HepG2 (cell line): ENCODE measurements at regions not wholly inside any gene's neighbourhood (a gene's known extent, or its start where the extent isn't known, plus 50 kb on each side); places are given as distances from the start of the nearest gene placed in this dataset.

Source experiments
- AKAP8 ChIP-seq: sonication (generic); formaldehyde crosslinking; IDR thresholded peaks from 2 replicates; pipeline ENCODE4 v1.5.1; 2020; ENCODE audit warnings: mild to moderate bottlenecking, missing genetic modification reagents
- ARNT2 ChIP-seq: sonication (generic); formaldehyde crosslinking; IDR thresholded peaks from 2 replicates; pipeline ENCODE4 v1.8.0; 2022; ENCODE audit warnings: mild to moderate bottlenecking, low read depth, missing genetic modification reagents, moderate library complexity
- CREB1 ChIP-seq, 2 experiments: fragments of 450-650 bp in 1 of 2; IDR thresholded peaks; 2 replicates each; pipeline ENCODE4 v1.6.1; 2016 to 2017; ENCODE audit warnings: control low read depth in 1 of 2, mild to moderate bottlenecking in 1 of 2, missing compliant biosample characterization in 1 of 2, missing genetic modification characterization in 1 of 2
- FOXK2 ChIP-seq: fragments of 450-650 bp; IDR thresholded peaks from 2 replicates; pipeline ENCODE4 v1.6.1; 2016
- KAT8 ChIP-seq: IDR thresholded peaks from 2 replicates; pipeline ENCODE4 v1.6.1; 2016; ENCODE audit warnings: missing genetic modification reagents, missing compliant biosample characterization
- KDM5B ChIP-seq: sonication (generic); formaldehyde crosslinking; IDR thresholded peaks from 2 replicates; pipeline ENCODE4 v1.4.0; 2020; ENCODE audit warnings: missing genetic modification reagents, mild to moderate bottlenecking, borderline replicate concordance
- MAX ChIP-seq: IDR thresholded peaks from 2 replicates; pipeline ENCODE4 v1.6.1; 2012; ENCODE audit warnings: inconsistent platforms
- MYPOP ChIP-seq: sonication (generic); formaldehyde crosslinking; IDR thresholded peaks from 2 replicates; pipeline ENCODE4 v1.8.1; 2023; ENCODE audit warnings: mild to moderate bottlenecking, moderate library complexity, missing genetic modification reagents
- NFYB ChIP-seq: sonication (generic); formaldehyde crosslinking; IDR thresholded peaks from 2 replicates; pipeline ENCODE4 v1.4.0; 2020; ENCODE audit warnings: missing genetic modification reagents
- SUZ12 ChIP-seq: fragments of 150-350 bp; IDR thresholded peaks from 2 replicates; pipeline ENCODE4 v1.6.1; 2014; ENCODE audit warnings: low read depth, low read length
- TARDBP ChIP-seq: sonication (generic); formaldehyde crosslinking; IDR thresholded peaks from 2 replicates; pipeline ENCODE4 v1.8.0; 2022; ENCODE audit warnings: mild to moderate bottlenecking, missing genetic modification reagents
- TF ChIP-seq, protein P1 (sequence below): sonication (generic); formaldehyde crosslinking; IDR thresholded peaks from 2 replicates; pipeline ENCODE4 v1.5.0; 2020; ENCODE audit warnings: mild to moderate bottlenecking, missing genetic modification reagents
- TF ChIP-seq, protein P2 (sequence below): sonication (generic); formaldehyde crosslinking; IDR thresholded peaks from 2 replicates; pipeline ENCODE4 v1.4.0; 2020; ENCODE audit warnings: missing genetic modification reagents, mild to moderate bottlenecking, borderline replicate concordance
- TF ChIP-seq, protein P3 (sequence below): sonication (generic); formaldehyde crosslinking; IDR thresholded peaks from 2 replicates; pipeline ENCODE4 v1.5.0; 2020; ENCODE audit warnings: mild to moderate bottlenecking, missing genetic modification reagents, moderate library complexity

DNA sequence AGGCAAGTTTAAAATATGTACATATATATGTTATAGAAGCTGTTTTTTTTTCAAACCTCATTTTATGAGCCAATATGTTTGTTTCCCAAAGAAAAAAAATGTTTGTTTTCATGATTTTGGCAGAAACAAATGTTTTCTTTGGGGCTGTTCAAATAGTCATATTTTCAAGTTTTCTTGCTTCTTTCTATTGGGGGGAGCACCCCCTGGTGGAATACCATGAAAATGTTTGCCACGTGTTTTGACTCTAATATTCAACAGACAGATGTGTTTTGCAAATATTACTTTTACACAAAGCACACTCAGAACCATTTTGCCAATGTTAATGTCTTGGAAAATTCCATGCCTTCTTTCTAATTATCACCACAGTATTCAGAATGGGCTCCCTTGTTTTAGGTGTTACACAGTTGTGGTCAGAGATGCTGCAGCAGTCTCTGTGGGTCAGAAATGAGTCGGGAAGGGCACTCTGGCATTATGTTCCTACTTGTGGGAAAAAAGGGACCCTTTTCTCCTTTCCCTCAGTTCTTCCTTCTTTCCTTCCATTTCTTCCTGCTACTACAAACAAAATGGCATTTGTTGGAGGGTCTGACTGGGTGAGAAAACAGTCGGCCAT is 817.0 kb downstream of the TUSC7 start:
- TF ChIP-seq MAX (no peak), SUZ12 (no peak), TARDBP (CRISPR knock-in tag) (no peak), MYPOP (no peak), NFYB (CRISPR knock-in tag) (no peak), KAT8 (no peak), KDM5B (CRISPR knock-in tag) (no peak), AKAP8 (no peak), CREB1 (IDR thresholded peaks at IDR 0.05) (no peak), CREB1 (CRISPR knock-in tag; IDR thresholded peaks at IDR 0.05) (no peak), ARNT2 (no peak), FOXK2 (no peak)
- TF ChIP-seq, protein P1, sequence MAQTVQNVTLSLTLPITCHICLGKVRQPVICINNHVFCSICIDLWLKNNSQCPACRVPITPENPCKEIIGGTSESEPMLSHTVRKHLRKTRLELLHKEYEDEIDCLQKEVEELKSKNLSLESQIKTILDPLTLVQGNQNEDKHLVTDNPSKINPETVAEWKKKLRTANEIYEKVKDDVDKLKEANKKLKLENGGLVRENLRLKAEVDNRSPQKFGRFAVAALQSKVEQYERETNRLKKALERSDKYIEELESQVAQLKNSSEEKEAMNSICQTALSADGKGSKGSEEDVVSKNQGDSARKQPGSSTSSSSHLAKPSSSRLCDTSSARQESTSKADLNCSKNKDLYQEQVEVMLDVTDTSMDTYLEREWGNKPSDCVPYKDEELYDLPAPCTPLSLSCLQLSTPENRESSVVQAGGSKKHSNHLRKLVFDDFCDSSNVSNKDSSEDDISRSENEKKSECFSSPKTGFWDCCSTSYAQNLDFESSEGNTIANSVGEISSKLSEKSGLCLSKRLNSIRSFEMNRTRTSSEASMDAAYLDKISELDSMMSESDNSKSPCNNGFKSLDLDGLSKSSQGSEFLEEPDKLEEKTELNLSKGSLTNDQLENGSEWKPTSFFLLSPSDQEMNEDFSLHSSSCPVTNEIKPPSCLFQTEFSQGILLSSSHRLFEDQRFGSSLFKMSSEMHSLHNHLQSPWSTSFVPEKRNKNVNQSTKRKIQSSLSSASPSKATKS (CRISPR knock-in tag): no peak
- TF ChIP-seq, protein P2, sequence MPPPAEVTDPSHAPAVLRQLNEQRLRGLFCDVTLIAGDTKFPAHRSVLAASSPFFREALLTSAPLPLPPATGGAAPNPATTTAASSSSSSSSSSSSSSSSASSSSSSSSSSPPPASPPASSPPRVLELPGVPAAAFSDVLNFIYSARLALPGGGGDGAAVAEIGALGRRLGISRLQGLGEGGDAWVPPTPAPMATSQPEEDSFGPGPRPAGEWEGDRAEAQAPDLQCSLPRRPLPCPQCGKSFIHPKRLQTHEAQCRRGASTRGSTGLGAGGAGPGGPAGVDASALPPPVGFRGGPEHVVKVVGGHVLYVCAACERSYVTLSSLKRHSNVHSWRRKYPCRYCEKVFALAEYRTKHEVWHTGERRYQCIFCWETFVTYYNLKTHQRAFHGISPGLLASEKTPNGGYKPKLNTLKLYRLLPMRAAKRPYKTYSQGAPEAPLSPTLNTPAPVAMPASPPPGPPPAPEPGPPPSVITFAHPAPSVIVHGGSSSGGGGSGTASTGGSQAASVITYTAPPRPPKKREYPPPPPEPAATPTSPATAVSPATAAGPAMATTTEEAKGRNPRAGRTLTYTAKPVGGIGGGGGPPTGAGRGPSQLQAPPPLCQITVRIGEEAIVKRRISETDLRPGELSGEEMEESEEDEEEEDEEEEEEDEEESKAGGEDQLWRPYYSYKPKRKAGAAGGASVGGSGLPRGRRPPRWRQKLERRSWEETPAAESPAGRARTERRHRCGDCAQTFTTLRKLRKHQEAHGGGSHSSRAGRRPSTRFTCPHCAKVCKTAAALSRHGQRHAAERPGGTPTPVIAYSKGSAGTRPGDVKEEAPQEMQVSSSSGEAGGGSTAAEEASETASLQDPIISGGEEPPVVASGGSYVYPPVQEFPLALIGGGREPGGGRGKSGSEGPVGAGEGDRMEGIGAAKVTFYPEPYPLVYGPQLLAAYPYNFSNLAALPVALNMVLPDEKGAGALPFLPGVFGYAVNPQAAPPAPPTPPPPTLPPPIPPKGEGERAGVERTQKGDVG: no peak
- TF ChIP-seq, protein P3, sequence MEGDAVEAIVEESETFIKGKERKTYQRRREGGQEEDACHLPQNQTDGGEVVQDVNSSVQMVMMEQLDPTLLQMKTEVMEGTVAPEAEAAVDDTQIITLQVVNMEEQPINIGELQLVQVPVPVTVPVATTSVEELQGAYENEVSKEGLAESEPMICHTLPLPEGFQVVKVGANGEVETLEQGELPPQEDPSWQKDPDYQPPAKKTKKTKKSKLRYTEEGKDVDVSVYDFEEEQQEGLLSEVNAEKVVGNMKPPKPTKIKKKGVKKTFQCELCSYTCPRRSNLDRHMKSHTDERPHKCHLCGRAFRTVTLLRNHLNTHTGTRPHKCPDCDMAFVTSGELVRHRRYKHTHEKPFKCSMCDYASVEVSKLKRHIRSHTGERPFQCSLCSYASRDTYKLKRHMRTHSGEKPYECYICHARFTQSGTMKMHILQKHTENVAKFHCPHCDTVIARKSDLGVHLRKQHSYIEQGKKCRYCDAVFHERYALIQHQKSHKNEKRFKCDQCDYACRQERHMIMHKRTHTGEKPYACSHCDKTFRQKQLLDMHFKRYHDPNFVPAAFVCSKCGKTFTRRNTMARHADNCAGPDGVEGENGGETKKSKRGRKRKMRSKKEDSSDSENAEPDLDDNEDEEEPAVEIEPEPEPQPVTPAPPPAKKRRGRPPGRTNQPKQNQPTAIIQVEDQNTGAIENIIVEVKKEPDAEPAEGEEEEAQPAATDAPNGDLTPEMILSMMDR: peak; percentile 33; the same call in 1 of the 2 replicates
